ENCODE measurements at regions not wholly inside any gene's neighbourhood (a gene's known extent, or its start where the extent isn't known, plus 50 kb on each side); places are given as distances from the start of the nearest gene placed in this dataset.

GRCh38 chr11:111194860-111195568 is 50.5 kb upstream of the POU2AF2 start:
- H3K4me3 ChIP-seq (ENCODE audit: low read length), result no peak overlapping the region
- no peak for TF ChIP-seq CTCF (conservative IDR thresholded peaks at IDR 0.05; ENCODE audit: low read depth, low read length)
- no peak for DNase-seq (ENCODE audit: low read depth)

GRCh38 chr11:111193924-111194490 is 51.5 kb upstream of the POU2AF2 start:
- no peak for TF ChIP-seq CTCF (conservative IDR thresholded peaks at IDR 0.05; ENCODE audit: low read depth, low read length)

GRCh38 chr11:111189466-111189865 is 56.1 kb upstream of the POU2AF2 start:
- peak; percentile 21 for TF ChIP-seq CTCF (conservative IDR thresholded peaks at IDR 0.05; ENCODE audit: low read depth, low read length)
- no peak for DNase-seq (ENCODE audit: low read depth)
- no peak overlapping the region for H3K4me3 ChIP-seq (ENCODE audit: low read length)

More at GRCh38 chr11:111193924-111194490, 51.5 kb upstream of the POU2AF2 start:
- H3K4me3 ChIP-seq (ENCODE audit: low read length), result no peak overlapping the region
- no peak for DNase-seq (ENCODE audit: low read depth)

- no peak overlapping the region for H3K4me3 ChIP-seq (ENCODE audit: low read length)
- no peak for TF ChIP-seq CTCF (conservative IDR thresholded peaks at IDR 0.05; ENCODE audit: low read depth, low read length)
- DNase-seq (ENCODE audit: low read depth), result no peak
These were observed 59.1 kb upstream of the POU2AF2 start for GRCh38 chr11:111186308-111186915.

GRCh38 chr11:111185266-111185665 is 60.3 kb upstream of the POU2AF2 start:
- no peak for TF ChIP-seq CTCF (conservative IDR thresholded peaks at IDR 0.05; ENCODE audit: low read depth, low read length)
- DNase-seq (ENCODE audit: low read depth), result no peak
- no peak overlapping the region for H3K4me3 ChIP-seq (ENCODE audit: low read length)

GRCh38 chr11:111183706-111184105 is 61.8 kb upstream of the POU2AF2 start:
- TF ChIP-seq CTCF (conservative IDR thresholded peaks at IDR 0.05; ENCODE audit: low read depth, low read length), result no peak
- no peak for DNase-seq (ENCODE audit: low read depth)
- H3K4me3 ChIP-seq (ENCODE audit: low read length), result no peak overlapping the region
